Cardiac septum (tissue), 1 donor: ENCODE measurements at regions not wholly inside any gene's neighbourhood (a gene's known extent, or its start where the extent isn't known, plus 50 kb on each side); places are given as distances from the start of the nearest gene placed in this dataset.

Source experiments
- DNase-seq: peaks from one replicate; pipeline ENCODE4 v3.0.0-alpha.2; 2020; ENCODE audit warnings: low spot score
- intact Hi-C: fragments of 100-400 bp; cut with DNase I; formaldehyde crosslinking; loops from one replicate; pipeline ENCODE4 v1.14.0; 2022
- donor health status: DM: no; HTN: no; CAD: no.

GRCh38 chr4:133799717-133800315 lies 401.8 kb downstream of the PABPC4L start:
- no peak for DNase-seq

GRCh38 chr4:133777661-133778060 lies 423.9 kb downstream of the PABPC4L start:
- no peak for DNase-seq
- intact Hi-C loops: no loop called here

More at GRCh38 chr4:133799717-133800315, 401.8 kb downstream of the PABPC4L start:
- intact Hi-C loops: no loop called here

- intact Hi-C loops: no loop called here
- DNase-seq: no peak
Measured at GRCh38 chr4:133776961-133777360, 424.6 kb downstream of the PABPC4L start.

- intact Hi-C loops: no loop called here
- DNase-seq: no peak
Measured at GRCh38 chr4:133776503-133776902, 425.1 kb downstream of the PABPC4L start.

GRCh38 chr4:133775881-133776280 lies 425.7 kb downstream of the PABPC4L start:
- intact Hi-C loops: no loop called here
- no peak for DNase-seq

GRCh38 chr4:133775469-133775868 lies 426.1 kb downstream of the PABPC4L start:
- DNase-seq: no peak
- intact Hi-C loops: no loop called here

GRCh38 chr4:133759428-133759827 lies 442.2 kb downstream of the PABPC4L start:
- DNase-seq: no peak
- intact Hi-C loops: no loop called here

- intact Hi-C loops: no loop called here
- no peak for DNase-seq
Measured at GRCh38 chr4:133741766-133742165, 459.8 kb downstream of the PABPC4L start.

- no peak for DNase-seq
- intact Hi-C loops: no loop called here
Measured at GRCh38 chr4:133720001-133720400, 481.6 kb downstream of the PABPC4L start.

- DNase-seq: no peak
- intact Hi-C loops: no loop called here
Measured at GRCh38 chr4:133719098-133719497, 482.5 kb downstream of the PABPC4L start.

GRCh38 chr4:133714211-133714610 lies 487.4 kb downstream of the PABPC4L start:
- intact Hi-C loops: no loop called here
- DNase-seq: no peak

- intact Hi-C loops: no loop called here
- DNase-seq: no peak
Measured at GRCh38 chr4:133713340-133713739, 488.2 kb downstream of the PABPC4L start.

- DNase-seq: no peak
- intact Hi-C loops: no loop called here
Measured at GRCh38 chr4:133711817-133712216, 489.8 kb downstream of the PABPC4L start.

GRCh38 chr4:133694416-133694815 lies 507.2 kb downstream of the PABPC4L start:
- intact Hi-C loops: no loop called here
- DNase-seq: no peak

- DNase-seq: no peak
- intact Hi-C loops: no loop called here
Measured at GRCh38 chr4:133683967-133684366, 517.6 kb downstream of the PABPC4L start.

GRCh38 chr4:133668061-133668851 lies 519.2 kb downstream of the PCDH10 start:
- intact Hi-C loops: no loop called here
- no peak for DNase-seq

- DNase-seq: no peak
- intact Hi-C loops: no loop called here
Measured at GRCh38 chr4:133647206-133647605, 498.1 kb downstream of the PCDH10 start.

- intact Hi-C loops: no loop called here
- DNase-seq: no peak
Measured at GRCh38 chr4:133641191-133641590, 492.1 kb downstream of the PCDH10 start.

GRCh38 chr4:133638751-133639150 lies 489.7 kb downstream of the PCDH10 start:
- intact Hi-C loops: no loop called here
- no peak for DNase-seq

GRCh38 chr4:133637161-133637560 lies 488.1 kb downstream of the PCDH10 start:
- no peak for DNase-seq
- intact Hi-C loops: no loop called here

- no peak for DNase-seq
- intact Hi-C loops: no loop called here
Measured at GRCh38 chr4:133624744-133625143, 475.6 kb downstream of the PCDH10 start.
